Erythroblast (primary cell): ENCODE measurements at regions not wholly inside any gene's neighbourhood (a gene's known extent, or its start where the extent isn't known, plus 50 kb on each side); places are given as distances from the start of the nearest gene placed in this dataset.

Source experiments
- GATA1 ChIP-seq: IDR thresholded peaks from 2 replicates; pipeline ENCODE4 v1.6.1; 2011; ENCODE audit warnings: low read depth, mild to moderate bottlenecking, control low read depth, low read length, moderate library complexity
- POLR2A ChIP-seq: IDR thresholded peaks from 2 replicates; pipeline ENCODE4 v1.6.1; 2011; ENCODE audit warnings: mild to moderate bottlenecking, low read length

DNA sequence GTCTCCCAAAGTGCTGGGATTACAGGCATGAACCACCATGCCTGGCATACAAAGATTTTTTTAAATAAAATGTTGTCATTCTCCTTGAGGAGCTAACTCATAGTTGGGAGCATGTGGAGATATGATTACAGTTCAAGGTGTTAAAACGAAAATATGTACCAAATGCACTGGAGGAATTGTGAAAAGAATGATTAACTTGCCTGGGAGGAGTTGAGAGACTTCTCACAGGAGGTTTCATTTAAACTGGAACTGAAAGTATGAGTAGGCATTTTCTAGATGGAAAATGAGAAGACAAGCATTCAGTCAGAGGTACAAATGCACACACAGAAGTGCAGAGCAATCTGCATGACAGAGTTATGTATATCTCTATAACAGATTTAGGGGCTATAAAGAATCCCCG is 126.6 kb upstream of the PDE1A start:
- no peak for TF ChIP-seq POLR2A
- TF ChIP-seq GATA1: no peak
